ENCODE measurements at regions not wholly inside any gene's neighbourhood (a gene's known extent, or its start where the extent isn't known, plus 50 kb on each side); places are given as distances from the start of the nearest gene placed in this dataset.
"Not testable (repeated sequence)": the region's sequence is repeated elsewhere in the genome, so short reads cannot be mapped to it uniquely, and the experiment has no call there.

DNA sequence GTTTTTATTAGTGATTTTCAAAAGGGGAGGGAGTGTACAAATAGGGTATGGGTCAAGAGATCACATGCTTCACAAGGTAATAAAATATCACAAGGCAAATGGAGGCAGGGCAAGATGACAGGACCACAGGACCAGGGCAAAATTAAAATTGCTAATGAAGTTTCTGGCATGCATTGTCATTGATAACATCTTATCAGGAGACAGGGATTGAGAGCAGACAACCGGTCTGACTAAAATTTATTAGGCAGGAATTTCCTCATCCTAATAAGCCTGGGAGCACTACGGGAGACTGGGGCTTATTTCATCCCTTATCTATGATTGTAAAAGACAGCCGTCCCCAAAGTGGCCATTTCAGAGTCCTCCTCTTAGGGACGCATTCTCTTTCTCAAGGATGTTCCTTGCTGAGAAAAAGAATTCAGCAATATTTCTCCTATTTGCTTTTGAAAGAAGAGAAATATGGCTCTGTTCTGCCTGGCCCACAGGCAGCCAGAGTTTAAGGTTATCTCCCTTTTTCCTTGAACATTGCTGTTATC, 88.9 kb upstream of the RNPC3 start:
- TF ChIP-seq, protein P1, sequence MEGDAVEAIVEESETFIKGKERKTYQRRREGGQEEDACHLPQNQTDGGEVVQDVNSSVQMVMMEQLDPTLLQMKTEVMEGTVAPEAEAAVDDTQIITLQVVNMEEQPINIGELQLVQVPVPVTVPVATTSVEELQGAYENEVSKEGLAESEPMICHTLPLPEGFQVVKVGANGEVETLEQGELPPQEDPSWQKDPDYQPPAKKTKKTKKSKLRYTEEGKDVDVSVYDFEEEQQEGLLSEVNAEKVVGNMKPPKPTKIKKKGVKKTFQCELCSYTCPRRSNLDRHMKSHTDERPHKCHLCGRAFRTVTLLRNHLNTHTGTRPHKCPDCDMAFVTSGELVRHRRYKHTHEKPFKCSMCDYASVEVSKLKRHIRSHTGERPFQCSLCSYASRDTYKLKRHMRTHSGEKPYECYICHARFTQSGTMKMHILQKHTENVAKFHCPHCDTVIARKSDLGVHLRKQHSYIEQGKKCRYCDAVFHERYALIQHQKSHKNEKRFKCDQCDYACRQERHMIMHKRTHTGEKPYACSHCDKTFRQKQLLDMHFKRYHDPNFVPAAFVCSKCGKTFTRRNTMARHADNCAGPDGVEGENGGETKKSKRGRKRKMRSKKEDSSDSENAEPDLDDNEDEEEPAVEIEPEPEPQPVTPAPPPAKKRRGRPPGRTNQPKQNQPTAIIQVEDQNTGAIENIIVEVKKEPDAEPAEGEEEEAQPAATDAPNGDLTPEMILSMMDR (IDR thresholded peaks at IDR 0.05 in 4 of 5, conservative IDR thresholded peaks at IDR 0.05 in 1 of 5), result not testable (repeated sequence)
- TF ChIP-seq POLR2A (IDR thresholded peaks at IDR 0.05), result not testable (repeated sequence)

Data from gastrocnemius medialis (tissue), 4 donors.